ENCODE measurements at regions not wholly inside any gene's neighbourhood (a gene's known extent, or its start where the extent isn't known, plus 50 kb on each side); places are given as distances from the start of the nearest gene placed in this dataset.

GRCh38 chr2:6492573-6492972 lies 373.1 kb downstream of the CMPK2 start (continued):
- no peak for TF ChIP-seq ZNF532 (CRISPR knock-in tag; IDR thresholded peaks at IDR 0.05; ENCODE audit: borderline replicate concordance)

- POLR2A ChIA-PET, result no interaction called here
- ATAC-seq, result no peak
- peaks cover 13% of the 10 kb centered on the region for H3K27me3 Mint-ChIP-seq (ENCODE audit: low read depth)
- no peak for DNase-seq (ENCODE audit: low spot score)
- peaks cover 68% of the 10 kb centered on the region for H3K9me3 Mint-ChIP-seq
- TF ChIP-seq TCF7 (CRISPR knock-in tag; IDR thresholded peaks at IDR 0.05; ENCODE audit: low read depth) (no peak), CDX4 (CRISPR knock-in tag; IDR thresholded peaks at IDR 0.05; ENCODE audit: borderline replicate concordance) (no peak), CTCF (IDR thresholded peaks at IDR 0.05) (no peak), ZSCAN18 (CRISPR knock-in tag; IDR thresholded peaks at IDR 0.05) (no peak), FOXP4 (CRISPR knock-in tag; IDR thresholded peaks at IDR 0.05) (no peak), ATF6 (CRISPR knock-in tag; IDR thresholded peaks at IDR 0.05) (no peak), ATF3 (CRISPR knock-in tag; conservative IDR thresholded peaks at IDR 0.05) (no peak), CREM (CRISPR knock-in tag; IDR thresholded peaks at IDR 0.05) (no peak)
- H3K27ac Mint-ChIP-seq, result no peak overlapping the region
- peaks cover 75% of the 10 kb centered on the region for H3K36me3 Mint-ChIP-seq
- H3K4me3 Mint-ChIP-seq, result no peak overlapping the region
- CTCF ChIA-PET, result no interaction called here
- H3K4me1 Mint-ChIP-seq, result no peaks in the 10 kb centered on the region
Observed at GRCh38 chr2:6493266-6493665, 372.4 kb downstream of the CMPK2 start.

- peaks cover 67% of the 10 kb centered on the region for H3K9me3 Mint-ChIP-seq
- DNase-seq (ENCODE audit: low spot score) (no peak), ATAC-seq (no peak)
- H3K4me1 Mint-ChIP-seq, result no peaks in the 10 kb centered on the region
- ChIA-PET POLR2A (no interaction called here), CTCF (no interaction called here)
- peaks cover 74% of the 10 kb centered on the region for H3K36me3 Mint-ChIP-seq
- no peak overlapping the region for H3K27ac Mint-ChIP-seq
- H3K27me3 Mint-ChIP-seq (ENCODE audit: low read depth), result peaks cover 13% of the 10 kb centered on the region
- H3K4me3 Mint-ChIP-seq, result no peak overlapping the region
- TF ChIP-seq NFE2L1 (CRISPR knock-in tag; IDR thresholded peaks at IDR 0.05), result no peak
- no peak for TF ChIP-seq CDX4 (CRISPR knock-in tag; IDR thresholded peaks at IDR 0.05; ENCODE audit: borderline replicate concordance)
- TF ChIP-seq ZNF263 (CRISPR knock-in tag; IDR thresholded peaks at IDR 0.05; ENCODE audit: low read depth), result no peak
- TF ChIP-seq JUN (CRISPR knock-in tag; IDR thresholded peaks at IDR 0.05), result no peak
- TF ChIP-seq MYBL2 (CRISPR knock-in tag; IDR thresholded peaks at IDR 0.05), result no peak
- no peak for TF ChIP-seq FOXP1 (CRISPR knock-in tag; IDR thresholded peaks at IDR 0.05; ENCODE audit: borderline replicate concordance)
- no peak for TF ChIP-seq CREB1 (CRISPR knock-in tag; IDR thresholded peaks at IDR 0.05)
- TF ChIP-seq ATF3 (CRISPR knock-in tag; conservative IDR thresholded peaks at IDR 0.05), result no peak
- no peak for TF ChIP-seq ESRRA (CRISPR knock-in tag; IDR thresholded peaks at IDR 0.05; ENCODE audit: borderline replicate concordance)
Observed at GRCh38 chr2:6493669-6494068, 372.0 kb downstream of the CMPK2 start.

Data from WTC11 (cell line).